ENCODE measurements at regions not wholly inside any gene's neighbourhood (a gene's known extent, or its start where the extent isn't known, plus 50 kb on each side); places are given as distances from the start of the nearest gene placed in this dataset.

- no peak overlapping the region for H3K4me3 Mint-ChIP-seq
- DNase-seq (ENCODE audit: low spot score) = no peak
- no peaks in the 10 kb centered on the region for H3K9me3 Mint-ChIP-seq
- H3K4me1 Mint-ChIP-seq (ENCODE audit: low read depth) = no peaks in the 10 kb centered on the region
- H3K27me3 Mint-ChIP-seq (ENCODE audit: insufficient read depth) = no peaks in the 10 kb centered on the region
- H3K36me3 Mint-ChIP-seq (ENCODE audit: low read depth) = no peaks in the 10 kb centered on the region
- no peak overlapping the region for H3K27ac Mint-ChIP-seq
- intact Hi-C loops (cut with micrococcal nuclease) = no loop called here
These were observed 197.2 kb downstream of the TEX29 start for GRCh38 chr13:111517641-111518010.

GRCh38 chr13:111518161-111518792 lies 197.8 kb downstream of the TEX29 start:
- intact Hi-C loops (cut with micrococcal nuclease) = no loop called here
- Mint-ChIP-seq H3K36me3 (ENCODE audit: low read depth) (no peaks in the 10 kb centered on the region), H3K9me3 (no peaks in the 10 kb centered on the region), H3K27ac (no peak overlapping the region), H3K27me3 (ENCODE audit: insufficient read depth) (no peaks in the 10 kb centered on the region), H3K4me1 (ENCODE audit: low read depth) (no peaks in the 10 kb centered on the region), H3K4me3 (no peak overlapping the region)
- no peak for DNase-seq (ENCODE audit: low spot score)

- Mint-ChIP-seq H3K9me3 (no peaks in the 10 kb centered on the region), H3K27ac (no peak overlapping the region), H3K4me3 (no peak overlapping the region), H3K36me3 (ENCODE audit: low read depth) (no peaks in the 10 kb centered on the region), H3K27me3 (ENCODE audit: insufficient read depth) (no peaks in the 10 kb centered on the region), H3K4me1 (ENCODE audit: low read depth) (no peaks in the 10 kb centered on the region)
- intact Hi-C loops (cut with micrococcal nuclease) = no loop called here
- DNase-seq (ENCODE audit: low spot score) = no peak
These were observed 198.6 kb downstream of the TEX29 start for GRCh38 chr13:111519041-111519440.

GRCh38 chr13:111519490-111520170 lies 199.2 kb downstream of the TEX29 start:
- Mint-ChIP-seq H3K27ac (no peak overlapping the region), H3K9me3 (no peaks in the 10 kb centered on the region), H3K27me3 (ENCODE audit: insufficient read depth) (no peaks in the 10 kb centered on the region), H3K36me3 (ENCODE audit: low read depth) (no peaks in the 10 kb centered on the region), H3K4me3 (no peak overlapping the region), H3K4me1 (ENCODE audit: low read depth) (no peaks in the 10 kb centered on the region)
- intact Hi-C loops (cut with micrococcal nuclease) = no loop called here
- DNase-seq (ENCODE audit: low spot score) = no peak

- H3K4me1 Mint-ChIP-seq (ENCODE audit: low read depth) = no peaks in the 10 kb centered on the region
- H3K4me3 Mint-ChIP-seq = no peak overlapping the region
- H3K27ac Mint-ChIP-seq = no peak overlapping the region
- DNase-seq (ENCODE audit: low spot score) = no peak
- H3K36me3 Mint-ChIP-seq (ENCODE audit: low read depth) = no peaks in the 10 kb centered on the region
- no peaks in the 10 kb centered on the region for H3K9me3 Mint-ChIP-seq
- H3K27me3 Mint-ChIP-seq (ENCODE audit: insufficient read depth) = no peaks in the 10 kb centered on the region
- intact Hi-C loops (cut with micrococcal nuclease) = no loop called here
These were observed 200.6 kb downstream of the TEX29 start for GRCh38 chr13:111521030-111521429.

- intact Hi-C loops (cut with micrococcal nuclease) = no loop called here
- no peaks in the 10 kb centered on the region for H3K36me3 Mint-ChIP-seq (ENCODE audit: low read depth)
- H3K27me3 Mint-ChIP-seq (ENCODE audit: insufficient read depth) = no peaks in the 10 kb centered on the region
- no peak for DNase-seq (ENCODE audit: low spot score)
- no peaks in the 10 kb centered on the region for H3K4me1 Mint-ChIP-seq (ENCODE audit: low read depth)
- no peak overlapping the region for H3K4me3 Mint-ChIP-seq
- H3K9me3 Mint-ChIP-seq = no peaks in the 10 kb centered on the region
- no peak overlapping the region for H3K27ac Mint-ChIP-seq
These were observed 201.3 kb downstream of the TEX29 start for GRCh38 chr13:111521691-111522229.

GRCh38 chr13:111525320-111526118 lies 205.1 kb downstream of the TEX29 start:
- H3K4me1 Mint-ChIP-seq (ENCODE audit: low read depth) = no peaks in the 10 kb centered on the region
- no peaks in the 10 kb centered on the region for H3K9me3 Mint-ChIP-seq
- no peak overlapping the region for H3K27ac Mint-ChIP-seq
- no peak overlapping the region for H3K4me3 Mint-ChIP-seq
- H3K36me3 Mint-ChIP-seq (ENCODE audit: low read depth) = no peaks in the 10 kb centered on the region
- intact Hi-C loops (cut with micrococcal nuclease) = no loop called here
- no peak for DNase-seq (ENCODE audit: low spot score)
- peaks cover 4% of the 10 kb centered on the region for H3K27me3 Mint-ChIP-seq (ENCODE audit: insufficient read depth)

GRCh38 chr13:111526922-111527321 lies 206.5 kb downstream of the TEX29 start:
- Mint-ChIP-seq H3K9me3 (no peaks in the 10 kb centered on the region), H3K4me3 (no peak overlapping the region), H3K27me3 (ENCODE audit: insufficient read depth) (peaks cover 9% of the 10 kb centered on the region), H3K4me1 (ENCODE audit: low read depth) (no peaks in the 10 kb centered on the region), H3K27ac (no peak overlapping the region), H3K36me3 (ENCODE audit: low read depth) (no peaks in the 10 kb centered on the region)
- no peak for DNase-seq (ENCODE audit: low spot score)
- intact Hi-C loops (cut with micrococcal nuclease) = no loop called here

- Mint-ChIP-seq H3K27ac (no peak overlapping the region), H3K27me3 (ENCODE audit: insufficient read depth) (peaks cover 14% of the 10 kb centered on the region), H3K4me3 (no peak overlapping the region), H3K36me3 (ENCODE audit: low read depth) (no peaks in the 10 kb centered on the region), H3K9me3 (no peaks in the 10 kb centered on the region), H3K4me1 (ENCODE audit: low read depth) (no peaks in the 10 kb centered on the region)
- intact Hi-C loops (cut with micrococcal nuclease) = no loop called here
- no peak for DNase-seq (ENCODE audit: low spot score)
These were observed 207.3 kb downstream of the TEX29 start for GRCh38 chr13:111527614-111528229.

- H3K27ac Mint-ChIP-seq = no peak overlapping the region
- intact Hi-C loops (cut with micrococcal nuclease) = no loop called here
- peaks cover 19% of the 10 kb centered on the region for H3K27me3 Mint-ChIP-seq (ENCODE audit: insufficient read depth)
- H3K36me3 Mint-ChIP-seq (ENCODE audit: low read depth) = no peaks in the 10 kb centered on the region
- H3K9me3 Mint-ChIP-seq = no peaks in the 10 kb centered on the region
- H3K4me1 Mint-ChIP-seq (ENCODE audit: low read depth) = no peaks in the 10 kb centered on the region
- DNase-seq (ENCODE audit: low spot score) = no peak
- no peak overlapping the region for H3K4me3 Mint-ChIP-seq
These were observed 208.1 kb downstream of the TEX29 start for GRCh38 chr13:111528513-111528912.

- H3K9me3 Mint-ChIP-seq = no peaks in the 10 kb centered on the region
These were observed 209.9 kb downstream of the TEX29 start for GRCh38 chr13:111530137-111530870.

GRCh38 chr13:111531505-111531904 lies 211.1 kb downstream of the TEX29 start:
- no peak overlapping the region for H3K4me3 Mint-ChIP-seq

More at GRCh38 chr13:111530137-111530870, 209.9 kb downstream of the TEX29 start:
- Mint-ChIP-seq H3K4me3 (no peak overlapping the region), H3K27me3 (ENCODE audit: insufficient read depth) (peaks cover 35% of the 10 kb centered on the region), H3K36me3 (ENCODE audit: low read depth) (no peaks in the 10 kb centered on the region), H3K4me1 (ENCODE audit: low read depth) (no peaks in the 10 kb centered on the region), H3K27ac (no peak overlapping the region)
- DNase-seq (ENCODE audit: low spot score) = no peak
- intact Hi-C loops (cut with micrococcal nuclease) = no loop called here

More at GRCh38 chr13:111531505-111531904, 211.1 kb downstream of the TEX29 start:
- Mint-ChIP-seq H3K27me3 (ENCODE audit: insufficient read depth) (peaks cover 45% of the 10 kb centered on the region), H3K27ac (no peak overlapping the region), H3K4me1 (ENCODE audit: low read depth) (no peaks in the 10 kb centered on the region), H3K36me3 (ENCODE audit: low read depth) (no peaks in the 10 kb centered on the region), H3K9me3 (no peaks in the 10 kb centered on the region)
- intact Hi-C loops (cut with micrococcal nuclease) = no loop called here
- DNase-seq (ENCODE audit: low spot score) = no peak
